Right lobe of liver (tissue), 6 donors: ENCODE measurements at regions not wholly inside any gene's neighbourhood (a gene's known extent, or its start where the extent isn't known, plus 50 kb on each side); places are given as distances from the start of the nearest gene placed in this dataset.

Experiments used
- ATAC-seq, 4 donors: fragments of 200-7000 bp; cut with Tn5 transposase; one replicate each; pipeline ENCODE4 v1.9.1; 2020; ENCODE audit warnings: mild to moderate bottlenecking in 4 of 4, moderate library complexity in 4 of 4
- DNase-seq, 3 donors: peaks; one replicate each; pipeline ENCODE4 v3.0.0-alpha.2; 2020
- H3K27ac ChIP-seq, 3 donors: fragments of 200-600 bp; one replicate each; pipeline ENCODE4 v1.8.0; 2022
- H3K27me3 ChIP-seq, 2 donors: fragments of 200-600 bp; one replicate each; pipeline ENCODE4 v1.8.0; 2022
- H3K36me3 ChIP-seq, 4 donors: fragments of 200-600 bp; sonication (generic) in 1 of 4; one replicate each; pipeline versions ENCODE4 v1.5.1 to v1.8.0; 2017 to 2022; ENCODE audit warnings: control low read depth in 1 of 4
- H3K4me1 ChIP-seq, 4 donors: fragments of 200-600 bp; sonication (generic) in 1 of 4; one replicate each; pipeline versions ENCODE4 v1.5.1 to v1.8.0; 2017 to 2022; ENCODE audit warnings: control low read depth in 1 of 4
- H3K4me3 ChIP-seq, 3 donors: fragments of 200-600 bp; one replicate each; pipeline ENCODE4 v1.8.0; 2022
- H3K9me3 ChIP-seq, 4 donors: fragments of 200-600 bp; sonication (generic) in 1 of 4; one replicate each; pipeline versions ENCODE4 v1.5.1 to v1.8.0; 2017 to 2022; ENCODE audit warnings: control low read depth in 1 of 4
- POLR2A ChIP-seq: fragments of 450-650 bp; IDR thresholded peaks from one replicate; pipeline ENCODE4 v1.6.1; 2017; ENCODE audit warnings: antibody characterized with exemption, mild to moderate bottlenecking
- WGBS: methylation state at CpG from one replicate; pipeline ENCODE4 v1.1.6; 2018; ENCODE audit warnings: low coverage, low lambda C conversion rate; ENCODE audit not compliant: insufficient coverage; ENCODE audit errors: missing lambda C conversion rate; 5-methylcytosine and 5-hydroxymethylcytosine counted together
- intact Hi-C, 2 donors: fragments of 100-400 bp; cut with DNase I; formaldehyde crosslinking; loops; one replicate each; pipeline versions ENCODE4 v1.11.2 to v1.14.1; 2022
- TF ChIP-seq, protein P1 (sequence below), 4 donors: fragments of 200-600 bp in 3 of 4; fragments of 450-650 bp in 1 of 4; IDR thresholded peaks; one replicate each; pipeline versions ENCODE4 v1.5.1 to v1.8.0; 2016 to 2022; ENCODE audit warnings: antibody characterized with exemption in 4 of 4, mild to moderate bottlenecking in 2 of 4
- donor health status: DM: no; HTN: yes; CAD: no.
- donor health status: DM: no; HTN: no; CAD: no.
- donor health status: DM: no; HTN: no; CAD: no.
- donor health status: DM: no; HTN: yes; CAD: no.
- donor health status: DM: no; HTN: yes; CAD: no.

- DNase-seq = no peak
- no peak for ATAC-seq
- WGBS = 69% methylated on average over 1 of the region's 1 CpG
- no peaks in the 10 kb centered on the region for H3K27me3 ChIP-seq
- intact Hi-C loops = no loop called here
- TF ChIP-seq POLR2A = no peak
- TF ChIP-seq, protein P1, sequence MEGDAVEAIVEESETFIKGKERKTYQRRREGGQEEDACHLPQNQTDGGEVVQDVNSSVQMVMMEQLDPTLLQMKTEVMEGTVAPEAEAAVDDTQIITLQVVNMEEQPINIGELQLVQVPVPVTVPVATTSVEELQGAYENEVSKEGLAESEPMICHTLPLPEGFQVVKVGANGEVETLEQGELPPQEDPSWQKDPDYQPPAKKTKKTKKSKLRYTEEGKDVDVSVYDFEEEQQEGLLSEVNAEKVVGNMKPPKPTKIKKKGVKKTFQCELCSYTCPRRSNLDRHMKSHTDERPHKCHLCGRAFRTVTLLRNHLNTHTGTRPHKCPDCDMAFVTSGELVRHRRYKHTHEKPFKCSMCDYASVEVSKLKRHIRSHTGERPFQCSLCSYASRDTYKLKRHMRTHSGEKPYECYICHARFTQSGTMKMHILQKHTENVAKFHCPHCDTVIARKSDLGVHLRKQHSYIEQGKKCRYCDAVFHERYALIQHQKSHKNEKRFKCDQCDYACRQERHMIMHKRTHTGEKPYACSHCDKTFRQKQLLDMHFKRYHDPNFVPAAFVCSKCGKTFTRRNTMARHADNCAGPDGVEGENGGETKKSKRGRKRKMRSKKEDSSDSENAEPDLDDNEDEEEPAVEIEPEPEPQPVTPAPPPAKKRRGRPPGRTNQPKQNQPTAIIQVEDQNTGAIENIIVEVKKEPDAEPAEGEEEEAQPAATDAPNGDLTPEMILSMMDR (IDR thresholded peaks at IDR 0.05) = no peak
- H3K27ac ChIP-seq = no peak overlapping the region
- H3K4me1 ChIP-seq = no peaks in the 10 kb centered on the region
- H3K4me3 ChIP-seq = no peak overlapping the region
- H3K36me3 ChIP-seq = no peaks in the 10 kb centered on the region
- H3K9me3 ChIP-seq = peaks cover 0 to 4% (median 0%) of the 10 kb centered on the region in 4 donors
Observed at GRCh38 chr18:10119528-10119927, 205.7 kb downstream of the VAPA start.

GRCh38 chr18:10119991-10120390 is 206.2 kb downstream of the VAPA start:
- Histone ChIP-seq H3K4me1 (no peaks in the 10 kb centered on the region), H3K4me3 (no peak overlapping the region), H3K36me3 (no peaks in the 10 kb centered on the region), H3K27me3 (no peaks in the 10 kb centered on the region), H3K27ac (no peak overlapping the region), H3K9me3 (peaks cover 0 to 4% (median 0%) of the 10 kb centered on the region in 4 donors)
- TF ChIP-seq, protein P1 (IDR thresholded peaks at IDR 0.05) = no peak
- TF ChIP-seq POLR2A = no peak
- intact Hi-C loops = no loop called here
- DNase-seq (no peak), ATAC-seq (no peak)
- 67% methylated on average over 1 of the region's 1 CpG for WGBS

GRCh38 chr18:10120622-10121021 is 206.8 kb downstream of the VAPA start:
- no peaks in the 10 kb centered on the region for H3K4me1 ChIP-seq
- WGBS = 47% methylated on average over 2 of the region's 3 CpGs
- no peak for TF ChIP-seq POLR2A
- TF ChIP-seq, protein P1 (IDR thresholded peaks at IDR 0.05) = no peak
- H3K36me3 ChIP-seq = no peaks in the 10 kb centered on the region
- ATAC-seq (no peak), DNase-seq (no peak)
- intact Hi-C loops = no loop called here
- no peak overlapping the region for H3K4me3 ChIP-seq
- H3K9me3 ChIP-seq = peaks cover 0 to 4% (median 0%) of the 10 kb centered on the region in 4 donors
- H3K27ac ChIP-seq = no peak overlapping the region
- no peaks in the 10 kb centered on the region for H3K27me3 ChIP-seq

- WGBS = 43% methylated on average over 1 of the region's 1 CpG
- no peak for ATAC-seq
Observed at GRCh38 chr18:10121028-10121427, 207.2 kb downstream of the VAPA start.

More at GRCh38 chr18:10121028-10121427, 207.2 kb downstream of the VAPA start:
- no peak overlapping the region for H3K27ac ChIP-seq
- intact Hi-C loops = no loop called here
- H3K27me3 ChIP-seq = no peaks in the 10 kb centered on the region
- DNase-seq = no peak
- H3K9me3 ChIP-seq = peaks cover 0 to 4% (median 0%) of the 10 kb centered on the region in 4 donors
- H3K36me3 ChIP-seq = no peaks in the 10 kb centered on the region
- no peaks in the 10 kb centered on the region for H3K4me1 ChIP-seq
- no peak overlapping the region for H3K4me3 ChIP-seq
- TF ChIP-seq, protein P1 (IDR thresholded peaks at IDR 0.05) = no peak
- TF ChIP-seq POLR2A = no peak
